NCI-H510A (cell line): ENCODE measurements at regions not wholly inside any gene's neighbourhood (a gene's known extent, or its start where the extent isn't known, plus 50 kb on each side); places are given as distances from the start of the nearest gene placed in this dataset.

ENCODE experiments used
- DNase-seq: peaks from one replicate; lab custom pipeline; 2025; lab: John Stamatoyannopoulos, UW

DNA sequence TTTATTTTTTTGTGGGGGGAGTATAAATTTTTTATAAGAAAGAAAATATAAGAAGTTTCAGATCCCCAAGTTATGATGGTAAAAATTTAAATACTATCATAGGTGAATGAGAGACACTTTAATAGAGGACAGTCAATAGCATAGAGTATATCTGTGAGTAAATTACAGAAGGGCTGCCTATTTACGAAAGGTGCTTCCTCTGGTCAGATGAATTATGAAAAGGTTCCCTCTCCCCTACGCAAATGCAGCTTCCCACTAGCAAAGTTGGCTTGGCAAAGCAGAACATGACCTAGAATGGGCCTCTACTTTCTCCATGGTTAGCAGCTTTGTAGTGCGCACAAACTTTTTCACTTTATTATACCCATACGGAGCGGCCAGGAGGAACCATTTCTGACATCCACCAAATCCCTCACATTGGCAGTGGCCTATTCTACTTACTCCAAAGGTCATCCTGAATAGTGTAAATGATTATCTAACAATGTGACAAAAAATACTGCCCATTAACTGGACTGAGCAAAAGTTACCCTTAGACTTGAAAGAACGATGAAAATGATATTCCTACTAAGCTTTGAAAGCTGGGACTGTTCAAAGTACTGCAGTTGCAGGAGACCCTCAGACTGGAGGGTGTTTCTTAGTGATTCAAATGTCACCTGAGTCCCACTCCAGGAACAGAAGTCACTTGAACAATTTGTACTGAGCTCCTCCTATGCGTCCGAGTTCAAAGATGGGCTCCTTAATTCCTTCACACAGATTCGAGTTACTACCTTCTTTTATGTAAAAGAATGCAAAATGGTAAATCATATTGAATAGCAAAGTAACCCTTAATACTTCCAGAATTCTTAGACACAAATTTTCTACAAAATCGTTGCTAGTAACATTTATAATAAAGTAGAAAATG, 148.5 kb downstream of the NOL4 start:
- DNase-seq: no peak

DNA sequence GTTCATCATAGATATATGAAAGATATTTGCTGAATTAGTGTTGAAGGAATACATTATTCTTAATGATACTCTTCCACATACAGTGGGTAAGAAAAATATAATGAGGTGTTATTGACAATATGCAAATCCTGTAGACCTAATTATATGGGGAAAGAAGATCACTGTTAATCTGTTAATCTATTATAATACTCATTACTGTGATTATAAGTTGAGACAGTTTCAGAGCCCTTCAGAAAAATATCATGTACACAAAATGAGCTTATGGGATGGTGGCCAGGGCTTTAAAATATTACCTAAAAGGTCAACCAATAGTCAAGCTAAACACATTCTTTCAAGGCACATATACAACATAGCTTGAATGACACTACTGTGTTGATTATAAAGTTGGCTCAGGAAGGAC, 163.5 kb downstream of the NOL4 start:
- DNase-seq: no peak

DNA sequence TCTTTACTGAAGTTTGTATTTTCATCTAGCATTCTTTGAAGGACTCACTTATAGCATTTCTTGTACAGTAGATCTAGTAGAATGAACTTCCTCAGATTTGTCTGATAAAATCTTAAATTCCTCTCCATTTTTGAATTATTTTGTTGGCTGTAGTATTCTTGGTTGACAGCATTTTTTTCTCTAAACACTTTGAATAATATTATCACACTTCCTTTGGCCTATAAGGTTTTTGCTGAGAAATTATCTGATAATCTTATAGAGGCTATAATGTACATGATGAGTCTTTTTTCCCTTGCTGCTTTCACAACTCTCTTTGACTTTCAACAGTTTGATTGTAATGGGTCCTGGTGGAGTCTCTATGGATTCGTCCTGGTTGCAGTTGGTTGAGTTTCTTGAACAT, 169.5 kb downstream of the NOL4 start:
- DNase-seq: no peak

DNA sequence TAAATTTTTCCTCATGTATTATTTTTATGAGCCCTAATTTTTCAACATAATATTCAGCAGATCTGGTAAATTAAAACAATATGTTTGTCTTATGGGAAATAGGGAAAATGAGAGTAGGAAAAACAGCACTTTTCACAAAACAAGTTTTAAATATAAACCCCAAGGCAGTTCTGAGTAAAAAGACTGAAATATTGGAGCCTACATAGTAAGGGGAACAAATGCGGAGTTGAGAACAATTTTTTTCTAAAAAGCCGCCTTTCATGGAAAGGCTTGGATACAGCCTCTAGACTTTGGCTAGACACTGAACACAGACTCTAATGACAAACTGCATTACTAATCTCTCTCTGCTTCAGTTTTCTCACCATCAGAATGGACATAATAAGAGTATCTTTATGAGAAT, 174.1 kb downstream of the NOL4 start:
- DNase-seq: no peak

- no peak for DNase-seq
Measured at GRCh38 chr18:34049511-34049910, 175.2 kb downstream of the NOL4 start.

- no peak for DNase-seq
Measured at GRCh38 chr18:34048423-34048822, 176.3 kb downstream of the NOL4 start.

- DNase-seq: no peak
Measured at GRCh38 chr18:34042423-34043146, 182.1 kb downstream of the NOL4 start.

DNA sequence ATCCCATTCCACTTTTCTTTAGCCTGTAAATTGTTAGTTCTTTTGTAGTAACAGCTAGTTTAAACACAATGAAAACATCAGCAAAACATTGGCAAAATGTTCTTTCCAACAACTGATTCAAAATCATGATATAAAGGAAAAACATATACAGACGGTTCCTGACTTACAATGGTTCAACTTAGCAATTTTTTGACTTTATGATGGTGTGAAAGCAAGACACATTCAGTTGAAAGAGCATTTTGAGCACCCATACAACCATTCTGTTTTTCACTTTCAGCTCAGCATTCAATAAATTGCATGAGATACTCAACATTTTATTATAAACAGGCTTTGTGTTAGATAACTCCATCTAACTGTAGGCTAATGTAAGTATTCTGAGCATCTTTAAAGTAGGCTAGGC, 185.1 kb downstream of the NOL4 start:
- no peak for DNase-seq

GRCh38 chr18:34039201-34039600, 185.5 kb downstream of the NOL4 start:
- DNase-seq: no peak

DNA sequence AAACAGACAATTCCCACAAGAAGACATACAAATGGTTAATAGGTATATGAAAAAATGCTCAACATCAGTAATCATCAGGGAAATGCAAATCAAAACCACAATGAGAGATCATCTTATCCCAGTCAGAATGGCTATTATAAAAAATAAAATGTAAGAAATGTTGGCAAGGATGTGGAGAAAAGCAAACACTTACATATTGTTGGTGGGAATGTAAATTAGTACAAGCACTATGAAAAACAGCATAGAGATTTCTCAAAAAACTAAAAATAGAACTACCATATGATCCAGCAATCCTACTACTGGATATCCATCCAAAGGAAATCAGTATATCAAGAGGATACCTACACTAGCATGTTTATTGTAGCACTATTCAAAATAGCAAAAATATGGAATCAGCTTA, 186.6 kb downstream of the NOL4 start:
- DNase-seq: no peak

DNA sequence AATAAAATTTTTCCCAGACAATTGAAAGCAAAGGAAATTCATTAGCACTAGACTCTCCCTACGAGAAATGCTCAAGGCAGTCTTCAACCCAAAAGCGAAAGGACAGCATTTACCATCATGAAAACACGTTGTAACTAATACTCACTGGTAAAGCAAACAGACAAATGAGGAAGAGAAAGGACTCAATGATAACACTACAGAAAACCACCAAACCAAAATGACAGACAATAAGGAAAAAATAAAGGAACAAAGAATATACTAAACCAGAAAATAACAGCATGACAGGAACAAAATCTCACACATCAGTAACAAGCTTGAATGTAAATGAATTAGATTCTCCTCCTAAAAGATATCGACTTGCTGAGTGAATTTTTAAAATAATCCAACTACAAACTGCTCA, 190.7 kb downstream of the NOL4 start:
- DNase-seq: no peak

DNA sequence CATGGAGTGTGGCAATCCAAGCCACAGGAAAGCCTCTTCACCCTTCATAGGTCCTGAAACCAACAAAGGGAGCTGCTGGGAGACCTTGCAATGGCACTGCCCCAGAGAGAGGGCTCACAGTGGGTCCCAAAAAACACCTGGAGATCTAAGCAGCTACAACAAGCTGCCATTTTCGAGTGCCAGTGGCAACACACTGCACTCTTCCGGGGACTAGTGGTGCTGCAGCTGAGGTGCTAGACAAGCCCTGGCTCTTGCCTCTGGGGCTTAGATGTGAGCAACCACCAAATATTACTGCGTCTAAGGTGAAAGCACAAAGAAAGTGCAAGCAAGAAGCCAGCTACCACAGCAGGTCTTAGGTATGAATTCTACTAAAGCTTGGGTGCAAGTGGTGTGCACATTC, 192.9 kb downstream of the NOL4 start:
- no peak for DNase-seq

DNA sequence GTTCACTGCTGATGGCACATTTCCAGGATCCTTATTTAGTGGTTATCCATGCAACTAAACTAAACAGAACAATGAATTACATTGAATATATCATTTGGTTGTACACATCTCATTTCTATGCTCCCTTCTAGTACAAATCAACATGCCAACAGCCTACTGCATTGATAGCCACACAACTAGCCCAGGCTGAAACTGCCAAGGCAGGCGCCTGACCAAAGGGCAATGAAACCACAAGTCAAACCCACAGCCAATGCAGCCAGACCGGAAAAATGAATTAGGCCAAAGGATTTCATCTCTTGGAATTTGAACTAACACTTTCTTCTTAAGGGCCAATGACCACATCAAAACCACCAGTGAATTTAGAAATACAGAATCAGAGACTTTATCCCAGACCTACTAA, 196.4 kb downstream of the NOL4 start:
- DNase-seq: no peak

DNA sequence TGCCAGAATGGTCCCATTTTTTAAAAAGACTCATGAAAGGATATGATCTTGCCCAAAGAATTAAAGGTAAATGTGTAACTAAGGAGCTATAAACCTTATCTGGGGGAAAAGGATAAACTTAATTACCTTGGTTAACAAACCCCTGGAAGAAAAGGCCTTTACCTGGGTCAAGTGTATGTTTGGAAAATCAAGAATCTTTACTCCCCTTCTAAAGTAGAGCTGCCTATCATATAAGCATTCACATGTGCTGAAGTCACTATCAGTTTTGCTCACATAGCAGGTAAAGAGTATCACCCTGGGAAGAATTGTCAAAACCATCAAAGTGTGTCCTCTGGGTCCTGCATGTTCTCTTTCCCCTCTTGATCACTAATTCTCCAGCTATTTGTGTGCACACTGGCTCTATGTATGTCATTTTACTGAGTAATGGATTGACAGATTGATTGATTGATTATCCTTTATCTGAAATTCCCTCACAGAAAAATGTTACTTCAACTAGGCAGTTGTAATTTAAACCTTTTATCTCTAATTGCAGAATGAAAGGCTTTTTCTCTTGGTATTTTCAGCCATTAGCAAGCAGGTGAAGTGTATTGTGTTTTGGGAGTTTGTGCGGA, 199.4 kb downstream of the NOL4 start:
- no peak for DNase-seq

DNA sequence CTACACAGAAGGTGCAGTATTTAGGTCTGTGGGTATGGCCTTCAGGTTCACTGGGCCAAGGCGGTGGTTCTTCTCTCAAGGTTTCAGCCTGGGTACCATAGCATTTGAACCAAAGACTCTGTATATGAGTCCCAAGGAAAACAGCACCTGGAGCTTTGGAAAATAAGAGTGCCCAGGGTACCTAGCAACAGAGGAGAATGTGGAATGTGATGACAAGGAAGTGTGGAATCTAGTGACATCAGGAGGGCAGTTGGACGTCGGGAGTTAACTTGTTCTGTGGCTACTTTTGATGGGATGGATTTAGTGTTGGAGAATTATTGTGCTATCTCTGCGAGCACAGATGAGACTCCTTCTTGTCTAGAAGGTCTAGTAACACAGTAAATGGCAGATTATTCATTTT, 201.2 kb downstream of the NOL4 start:
- no peak for DNase-seq

GRCh38 chr18:34018336-34018735, 206.4 kb downstream of the NOL4 start:
- DNase-seq: no peak

GRCh38 chr18:34003687-34004086, 221.0 kb downstream of the NOL4 start:
- DNase-seq: no peak

DNA sequence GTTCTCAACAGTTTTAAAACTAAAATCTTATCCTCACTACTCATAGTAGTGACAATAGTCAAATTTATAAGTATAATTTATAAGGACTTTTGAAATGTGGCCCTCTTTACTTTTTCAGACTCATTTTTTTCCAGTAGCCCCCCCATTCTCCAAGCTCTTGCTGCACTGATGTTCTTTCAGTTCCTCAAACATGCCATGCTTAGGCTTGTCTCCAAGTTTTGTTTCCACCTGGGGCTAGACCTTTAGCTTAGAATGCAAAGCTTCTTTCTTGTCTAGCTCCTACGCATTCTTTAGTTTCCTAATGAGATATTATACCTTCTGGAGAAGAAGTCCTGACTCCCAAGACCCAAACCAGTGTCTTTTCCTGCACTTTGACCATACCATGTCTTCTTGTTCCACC, 222.6 kb downstream of the NOL4 start:
- DNase-seq: no peak

GRCh38 chr18:34001376-34001775, 223.3 kb downstream of the NOL4 start:
- DNase-seq: no peak

DNA sequence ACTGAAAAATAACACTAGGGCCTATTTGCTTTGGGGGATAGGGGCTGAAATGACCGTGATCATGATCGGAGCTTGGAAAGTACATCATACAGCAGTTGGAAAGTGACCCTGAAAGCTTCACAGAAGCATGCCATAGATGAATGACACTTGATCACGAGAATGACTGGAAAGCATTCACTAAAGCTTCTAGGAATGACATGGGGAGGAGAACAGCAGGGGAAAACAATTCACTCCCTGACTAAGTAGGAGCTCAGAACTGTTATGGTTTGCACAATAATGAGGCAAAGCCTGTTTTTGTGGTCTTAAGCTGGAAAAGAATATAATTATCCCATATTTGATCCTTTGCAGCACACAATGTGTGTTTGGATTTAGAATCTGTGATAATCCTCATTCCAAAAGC, 237.5 kb downstream of the NOL4 start:
- no peak for DNase-seq

DNA sequence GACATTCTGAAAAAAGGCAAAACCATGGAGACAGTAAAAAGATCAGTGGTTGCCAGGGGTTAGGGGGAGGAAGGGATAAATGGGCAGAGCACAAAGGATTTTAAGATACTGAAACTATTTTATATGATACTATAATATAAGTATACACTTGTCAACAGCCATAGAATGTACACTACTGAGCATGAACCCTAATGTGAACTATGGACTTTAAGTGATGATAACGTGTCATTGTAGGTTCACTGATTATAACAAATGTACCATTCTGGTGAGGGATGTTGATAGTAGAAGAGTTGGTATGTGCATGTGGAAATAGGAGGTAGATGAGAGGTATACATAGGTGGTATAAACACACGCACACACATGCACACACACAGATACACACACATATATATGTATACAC, 241.6 kb downstream of the NOL4 start:
- no peak for DNase-seq

DNA sequence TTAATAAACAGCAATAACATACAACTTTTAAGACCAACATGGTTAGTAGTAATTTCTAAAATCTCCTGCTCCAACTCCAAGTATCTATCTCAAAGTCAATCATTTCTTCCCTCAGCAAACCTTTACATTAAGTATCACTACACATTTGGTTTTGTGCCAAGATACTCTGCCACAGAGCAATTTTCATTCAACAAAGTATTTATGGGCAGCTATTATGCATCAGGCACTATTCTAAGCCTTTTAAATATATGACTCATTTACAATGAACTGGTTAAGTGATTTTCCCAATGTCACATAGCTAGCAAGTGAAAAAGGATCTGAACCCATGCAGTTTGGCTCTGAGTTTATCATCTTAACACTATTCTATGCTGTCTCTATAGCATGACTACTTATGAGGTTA, 264.3 kb downstream of the NOL4 start:
- DNase-seq: peak; percentile 17

GRCh38 chr18:33959609-33960008, 265.1 kb downstream of the NOL4 start:
- no peak for DNase-seq
